Adrenal gland (tissue), 5 donors: ENCODE measurements at regions not wholly inside any gene's neighbourhood (a gene's known extent, or its start where the extent isn't known, plus 50 kb on each side); places are given as distances from the start of the nearest gene placed in this dataset.

Experiments
- CTCF ChIP-seq, 6 experiments: fragments of 450-650 bp in 4 of 6; fragments of 200-600 bp in 2 of 6; sonication (generic) in 1 of 6; IDR thresholded peaks; 1 replicate in 5 of 6; 2 replicates in 1 of 6; pipeline versions ENCODE4 v1.5.1 to v1.8.0; 2016 to 2021; ENCODE audit warnings: antibody characterized with exemption in 6 of 6, mild to moderate bottlenecking in 2 of 6, moderate library complexity in 1 of 6
- POLR2A ChIP-seq, 2 donors: fragments of 450-650 bp; IDR thresholded peaks; one replicate each; pipeline ENCODE4 v1.6.1; 2017; ENCODE audit warnings: antibody characterized with exemption in 2 of 2, mild to moderate bottlenecking in 2 of 2, moderate library complexity in 1 of 2
- donor health status: DM: no; HTN: no; CAD: no.

DNA sequence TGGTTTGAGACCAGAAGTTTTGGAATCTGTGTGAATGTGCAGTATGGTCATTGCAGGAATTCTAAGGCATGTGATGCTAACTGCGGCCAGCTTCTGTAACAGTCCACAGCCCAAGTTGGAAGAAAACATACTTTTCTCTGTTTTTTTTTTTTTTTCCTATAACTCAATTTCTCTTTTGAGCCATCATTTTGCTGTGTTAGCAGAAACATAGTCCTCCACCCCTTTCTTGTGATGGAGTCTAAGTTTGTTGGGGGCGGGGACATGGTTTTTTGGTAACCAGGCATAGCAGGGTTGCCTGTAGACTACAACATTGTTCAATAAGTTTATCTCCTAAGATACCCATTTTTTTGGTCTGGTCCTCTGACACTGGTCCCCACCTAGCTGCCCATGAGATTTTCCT is 223.2 kb upstream of the ONECUT1 start:
- no peak for TF ChIP-seq POLR2A (IDR thresholded peaks at IDR 0.05)
- no peak for TF ChIP-seq CTCF (IDR thresholded peaks at IDR 0.05)
